Parathyroid adenoma (tissue), 2 donors: ENCODE measurements at regions not wholly inside any gene's neighbourhood (a gene's known extent, or its start where the extent isn't known, plus 50 kb on each side); places are given as distances from the start of the nearest gene placed in this dataset.

ENCODE experiments used
- H2AFZ ChIP-seq: fragments of 300-600 bp; sonication (generic); one replicate; pipeline ENCODE4 v1.7.0; 2017; ENCODE audit warnings: antibody characterized with exemption, mild to moderate bottlenecking
- H3K27ac ChIP-seq: fragments of 300-600 bp; sonication (generic); one replicate; pipeline ENCODE4 v1.7.0; 2017
- H3K27me3 ChIP-seq: fragments of 300-600 bp; sonication (generic); one replicate; pipeline ENCODE4 v1.7.0; 2017; ENCODE audit warnings: low read length; ENCODE audit not compliant: control insufficient read depth, insufficient read depth
- H3K36me3 ChIP-seq: fragments of 300-600 bp; sonication (generic); one replicate; pipeline ENCODE4 v1.7.0; 2017; ENCODE audit warnings: low read length; ENCODE audit not compliant: control insufficient read depth, insufficient read depth
- H3K4me1 ChIP-seq: fragments of 300-600 bp; sonication (generic); one replicate; pipeline ENCODE4 v1.7.0; 2017; ENCODE audit warnings: control low read depth
- H3K4me2 ChIP-seq: fragments of 300-600 bp; sonication (generic); one replicate; pipeline ENCODE4 v1.7.0; 2017; ENCODE audit warnings: low read length
- H3K4me3 ChIP-seq: fragments of 300-600 bp; sonication (generic); one replicate; pipeline ENCODE4 v1.7.0; 2017; ENCODE audit warnings: low read depth, low read length
- H3K79me2 ChIP-seq: fragments of 300-600 bp; sonication (generic); one replicate; pipeline ENCODE4 v1.7.0; 2017; ENCODE audit warnings: control low read depth
- H3K9ac ChIP-seq: fragments of 300-600 bp; sonication (generic); one replicate; pipeline ENCODE4 v1.7.0; 2017; ENCODE audit warnings: mild to moderate bottlenecking
- H3K9me3 ChIP-seq: fragments of 300-600 bp; sonication (generic); one replicate; pipeline ENCODE4 v1.7.0; 2017; ENCODE audit warnings: low read length; ENCODE audit not compliant: control insufficient read depth
- TF ChIP-seq, protein P1 (sequence below): fragments of 300-600 bp; sonication (generic); IDR thresholded peaks from one replicate; pipeline ENCODE4 v1.7.0; 2017; ENCODE audit warnings: antibody characterized with exemption, mild to moderate bottlenecking
- donor health status: primary hyperparathyroidism.

DNA sequence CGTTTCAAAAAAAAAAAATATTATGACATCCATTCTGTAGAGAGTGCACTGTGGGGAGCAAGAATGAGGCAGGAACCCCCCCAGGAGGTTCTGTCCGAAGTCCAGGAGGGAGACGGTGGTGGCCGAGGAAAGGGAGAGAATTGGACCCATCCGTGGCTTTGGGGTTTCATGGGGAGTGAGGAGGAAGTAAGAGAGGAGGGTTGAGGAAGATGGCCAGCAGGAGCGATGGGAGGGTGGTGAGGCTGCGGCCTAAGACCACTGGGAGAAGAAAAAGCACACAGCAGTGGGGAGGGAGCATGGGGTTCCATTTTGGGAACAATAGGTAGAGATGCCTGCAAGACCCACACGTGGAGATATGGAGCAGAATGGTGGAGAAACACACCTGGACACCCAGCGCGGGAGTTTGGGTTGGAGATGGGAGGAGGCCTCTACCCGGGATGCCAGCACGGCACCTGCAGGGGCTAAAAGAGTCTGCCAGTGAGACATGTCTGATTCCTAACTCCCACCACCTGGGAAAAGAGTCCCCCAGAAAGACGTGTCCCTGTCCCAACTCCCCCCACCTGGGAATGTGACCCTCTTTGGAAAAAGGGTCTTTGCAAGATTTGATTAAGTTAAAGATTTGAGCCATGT lies 72.5 kb upstream of the SHANK2 start:
- no peak overlapping the region for H2AFZ ChIP-seq
- H3K79me2 ChIP-seq: no peaks in the 10 kb centered on the region
- TF ChIP-seq, protein P1, sequence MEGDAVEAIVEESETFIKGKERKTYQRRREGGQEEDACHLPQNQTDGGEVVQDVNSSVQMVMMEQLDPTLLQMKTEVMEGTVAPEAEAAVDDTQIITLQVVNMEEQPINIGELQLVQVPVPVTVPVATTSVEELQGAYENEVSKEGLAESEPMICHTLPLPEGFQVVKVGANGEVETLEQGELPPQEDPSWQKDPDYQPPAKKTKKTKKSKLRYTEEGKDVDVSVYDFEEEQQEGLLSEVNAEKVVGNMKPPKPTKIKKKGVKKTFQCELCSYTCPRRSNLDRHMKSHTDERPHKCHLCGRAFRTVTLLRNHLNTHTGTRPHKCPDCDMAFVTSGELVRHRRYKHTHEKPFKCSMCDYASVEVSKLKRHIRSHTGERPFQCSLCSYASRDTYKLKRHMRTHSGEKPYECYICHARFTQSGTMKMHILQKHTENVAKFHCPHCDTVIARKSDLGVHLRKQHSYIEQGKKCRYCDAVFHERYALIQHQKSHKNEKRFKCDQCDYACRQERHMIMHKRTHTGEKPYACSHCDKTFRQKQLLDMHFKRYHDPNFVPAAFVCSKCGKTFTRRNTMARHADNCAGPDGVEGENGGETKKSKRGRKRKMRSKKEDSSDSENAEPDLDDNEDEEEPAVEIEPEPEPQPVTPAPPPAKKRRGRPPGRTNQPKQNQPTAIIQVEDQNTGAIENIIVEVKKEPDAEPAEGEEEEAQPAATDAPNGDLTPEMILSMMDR: no peak
- H3K9me3 ChIP-seq: no peaks in the 10 kb centered on the region
- H3K4me2 ChIP-seq: no peak overlapping the region
- H3K36me3 ChIP-seq: no peaks in the 10 kb centered on the region
- no peak overlapping the region for H3K27ac ChIP-seq
- H3K27me3 ChIP-seq: no peaks in the 10 kb centered on the region
- no peak overlapping the region for H3K4me3 ChIP-seq
- no peak overlapping the region for H3K9ac ChIP-seq
- no peaks in the 10 kb centered on the region for H3K4me1 ChIP-seq

DNA sequence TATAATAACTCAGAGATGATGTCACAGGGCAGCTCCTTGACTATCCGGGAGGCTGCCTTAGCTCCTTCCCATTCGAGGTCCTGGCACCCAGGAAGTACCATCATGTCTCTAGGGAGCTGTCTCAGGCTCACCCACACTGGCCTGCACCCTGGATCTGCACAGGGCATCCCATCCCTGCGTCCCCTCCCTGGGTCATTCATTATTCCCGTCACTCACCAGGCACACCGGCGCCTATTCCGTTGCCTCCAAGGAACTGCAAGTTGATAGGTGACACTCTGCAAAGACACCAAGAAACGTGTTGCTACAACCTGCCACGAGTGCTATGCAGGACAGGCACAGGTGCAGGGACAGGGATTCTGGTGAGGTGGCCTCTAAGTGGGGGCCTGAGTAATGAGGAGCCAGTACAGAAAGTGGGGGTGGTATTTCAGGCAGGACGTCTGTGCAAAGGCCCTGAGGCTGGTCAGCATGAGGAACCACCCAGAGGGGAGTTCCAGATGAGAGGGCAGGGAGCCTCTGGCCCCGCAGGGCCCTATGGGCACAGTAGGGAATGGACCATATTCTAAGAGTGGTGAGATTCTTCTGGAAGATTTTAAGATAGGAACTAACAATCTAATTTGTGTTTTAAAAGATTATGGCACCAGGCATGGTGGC lies 71.6 kb upstream of the SHANK2 start:
- no peak overlapping the region for H2AFZ ChIP-seq
- no peak overlapping the region for H3K4me3 ChIP-seq
- no peak overlapping the region for H3K9ac ChIP-seq
- no peaks in the 10 kb centered on the region for H3K27me3 ChIP-seq
- TF ChIP-seq, protein P1: no peak
- H3K36me3 ChIP-seq: no peaks in the 10 kb centered on the region
- H3K4me1 ChIP-seq: no peaks in the 10 kb centered on the region
- no peak overlapping the region for H3K27ac ChIP-seq
- H3K4me2 ChIP-seq: no peak overlapping the region
- no peaks in the 10 kb centered on the region for H3K9me3 ChIP-seq
- no peaks in the 10 kb centered on the region for H3K79me2 ChIP-seq

DNA sequence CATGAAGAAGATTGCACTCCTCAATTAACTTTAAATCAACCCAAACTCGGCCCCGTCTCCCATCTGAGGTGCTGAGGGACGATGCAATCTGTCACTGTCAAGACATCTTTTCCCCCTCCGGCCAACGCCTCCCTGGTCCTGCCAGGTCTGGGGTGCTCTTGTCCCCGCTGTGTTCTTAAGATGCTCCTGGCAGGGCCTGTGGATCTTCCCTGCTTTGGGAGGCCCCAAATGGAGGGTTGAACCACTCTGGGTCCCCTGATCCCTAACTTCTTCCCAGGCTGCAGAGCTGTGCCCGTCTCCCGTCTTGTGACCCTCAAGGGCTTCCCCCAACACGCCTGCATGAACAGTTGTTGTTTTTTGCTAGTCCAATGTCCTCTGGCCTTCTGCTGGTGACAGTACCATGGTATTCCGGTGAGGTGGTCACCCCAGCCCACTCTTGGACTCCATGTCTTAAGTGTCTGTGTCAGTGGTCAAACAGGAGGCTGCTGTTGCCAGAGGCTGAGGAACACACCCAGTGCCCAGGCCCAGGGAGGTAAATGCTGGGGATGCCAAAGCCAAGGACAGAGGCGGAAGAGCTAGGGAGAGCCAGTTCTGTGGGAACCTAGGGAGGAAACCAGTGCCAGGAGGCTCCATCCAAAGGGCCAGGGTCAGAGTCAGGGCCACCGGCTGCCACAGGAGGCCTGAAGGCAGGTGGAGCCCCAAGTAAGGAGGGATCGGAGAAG lies 70.6 kb upstream of the SHANK2 start:
- Histone ChIP-seq H3K27ac (no peak overlapping the region), H3K9ac (no peak overlapping the region), H3K9me3 (no peaks in the 10 kb centered on the region), H3K79me2 (no peaks in the 10 kb centered on the region), H3K4me2 (no peak overlapping the region), H3K4me1 (no peaks in the 10 kb centered on the region), H3K36me3 (no peaks in the 10 kb centered on the region), H2AFZ (no peak overlapping the region), H3K4me3 (no peak overlapping the region), H3K27me3 (no peaks in the 10 kb centered on the region)
- TF ChIP-seq, protein P1: no peak

DNA sequence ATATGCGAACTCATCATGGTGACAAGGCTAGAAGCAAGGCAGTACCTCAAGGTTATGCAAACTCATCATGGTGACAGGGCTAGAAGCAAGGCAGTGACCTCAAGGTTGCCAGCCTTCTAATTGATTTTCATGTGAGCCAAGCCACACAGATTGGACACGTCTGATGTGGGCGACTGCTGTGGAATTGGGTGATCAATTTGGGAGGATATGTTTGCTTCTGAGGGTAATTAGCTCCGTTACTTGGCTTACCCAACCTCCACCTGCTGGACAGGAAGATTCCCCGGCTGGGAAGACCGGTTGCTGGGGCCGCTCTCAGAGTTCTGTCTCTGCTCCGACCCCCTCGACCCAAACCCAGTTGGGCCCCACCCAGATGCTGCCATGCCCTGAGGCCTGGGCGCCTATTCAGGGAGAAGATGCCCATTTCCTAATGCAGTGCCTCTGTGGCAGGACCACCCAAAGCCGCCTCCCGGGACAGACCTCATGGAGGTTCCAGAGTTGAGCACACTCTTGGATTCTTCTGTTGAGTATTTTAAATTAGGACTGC lies 69.9 kb upstream of the SHANK2 start:
- Histone ChIP-seq H3K27me3 (no peaks in the 10 kb centered on the region), H3K4me1 (no peaks in the 10 kb centered on the region), H3K9me3 (no peaks in the 10 kb centered on the region), H3K27ac (no peak overlapping the region), H3K4me3 (no peak overlapping the region), H2AFZ (no peak overlapping the region), H3K36me3 (no peaks in the 10 kb centered on the region), H3K9ac (no peak overlapping the region), H3K79me2 (no peaks in the 10 kb centered on the region), H3K4me2 (no peak overlapping the region)
- TF ChIP-seq, protein P1: no peak
